Liver (tissue), 7 donors: ENCODE measurements at regions not wholly inside any gene's neighbourhood (a gene's known extent, or its start where the extent isn't known, plus 50 kb on each side); places are given as distances from the start of the nearest gene placed in this dataset.

Source experiments
- DNase-seq: peaks from one replicate; pipeline ENCODE4 v3.0.0-alpha.2; 2017; ENCODE audit warnings: low spot score
- H3K27ac ChIP-seq, 2 donors: one replicate each; pipeline ENCODE4 v1.7.0; 2013; ENCODE audit warnings: inconsistent platforms in 2 of 2, low read length in 2 of 2, control low read depth in 1 of 2, low read depth in 1 of 2, mild to moderate bottlenecking in 1 of 2
- H3K27me3 ChIP-seq, 4 donors: one replicate each; pipeline versions ENCODE4 v1.6.1 to v1.7.0; 2013; ENCODE audit warnings: low read length in 3 of 4, inconsistent platforms in 1 of 4, mild to moderate bottlenecking in 1 of 4, moderate library complexity in 1 of 4; ENCODE audit not compliant: control insufficient read depth in 4 of 4, insufficient read depth in 4 of 4
- H3K36me3 ChIP-seq, 4 donors: one replicate each; pipeline versions ENCODE4 v1.6.1 to v1.7.0; 2013; ENCODE audit warnings: low read length in 3 of 4, mild to moderate bottlenecking in 3 of 4, low read depth in 1 of 4, moderate library complexity in 1 of 4; ENCODE audit not compliant: control insufficient read depth in 4 of 4, insufficient read depth in 3 of 4
- H3K4me1 ChIP-seq, 4 donors: one replicate each; pipeline versions ENCODE4 v1.6.1 to v1.7.0; 2013; ENCODE audit warnings: low read length in 3 of 4, mild to moderate bottlenecking in 3 of 4, moderate library complexity in 1 of 4; ENCODE audit not compliant: control insufficient read depth in 4 of 4, insufficient read depth in 4 of 4
- H3K4me3 ChIP-seq, 3 donors: one replicate each; pipeline versions ENCODE4 v1.6.1 to v1.7.0; 2013; ENCODE audit warnings: low read length in 3 of 3, control low read depth in 1 of 3, low read depth in 1 of 3, mild to moderate bottlenecking in 1 of 3
- H3K9ac ChIP-seq, 2 donors: one replicate each; pipeline ENCODE4 v1.7.0; 2013; ENCODE audit warnings: low read length in 2 of 2, mild to moderate bottlenecking in 2 of 2, moderate library complexity in 2 of 2, control low read depth in 1 of 2, low read depth in 1 of 2
- H3K9me3 ChIP-seq, 4 donors: one replicate each; pipeline versions ENCODE4 v1.6.1 to v1.7.0; 2013; ENCODE audit warnings: low read length in 3 of 4; ENCODE audit not compliant: control insufficient read depth in 4 of 4
- ATF3 ChIP-seq: IDR thresholded peaks from 2 replicates; pipeline ENCODE4 v1.6.1; 2016; ENCODE audit warnings: antibody characterized with exemption
- FOXA1 ChIP-seq: IDR thresholded peaks from 2 replicates; pipeline ENCODE4 v1.6.1; 2016; ENCODE audit warnings: antibody characterized with exemption
- FOXA2 ChIP-seq: IDR thresholded peaks from 2 replicates; pipeline ENCODE4 v1.6.1; 2016; ENCODE audit warnings: antibody characterized with exemption
- GABPA ChIP-seq, 2 donors: IDR thresholded peaks in 1 of 2; conservative IDR thresholded peaks in 1 of 2; 2 replicates each; pipeline ENCODE4 v1.6.1; 2016; ENCODE audit warnings: antibody characterized with exemption in 2 of 2, mild to moderate bottlenecking in 1 of 2, moderate library complexity in 1 of 2
- HNF4A ChIP-seq, 2 donors: conservative IDR thresholded peaks; 2 replicates each; pipeline ENCODE4 v1.6.1; 2016; ENCODE audit warnings: antibody characterized with exemption in 2 of 2, mild to moderate bottlenecking in 2 of 2
- HNF4G ChIP-seq: IDR thresholded peaks from 2 replicates; pipeline ENCODE4 v1.6.1; 2016; ENCODE audit warnings: antibody characterized with exemption
- JUND ChIP-seq, 2 donors: IDR thresholded peaks; 2 replicates each; pipeline ENCODE4 v1.6.1; 2016; ENCODE audit warnings: antibody characterized with exemption in 2 of 2
- NR2F2 ChIP-seq: IDR thresholded peaks from 2 replicates; pipeline ENCODE4 v1.6.1; 2016; ENCODE audit warnings: antibody characterized with exemption
- RAD21 ChIP-seq, 2 donors: IDR thresholded peaks; 2 replicates each; pipeline ENCODE4 v1.6.1; 2016; ENCODE audit warnings: antibody characterized with exemption in 2 of 2, mild to moderate bottlenecking in 2 of 2
- RXRA ChIP-seq, 2 donors: IDR thresholded peaks; 2 replicates each; pipeline ENCODE4 v1.6.1; 2017 to 2018; ENCODE audit warnings: antibody characterized with exemption in 2 of 2, mild to moderate bottlenecking in 1 of 2
- TAF1 ChIP-seq: conservative IDR thresholded peaks from 2 replicates; pipeline ENCODE4 v1.6.1; 2016; ENCODE audit warnings: antibody characterized with exemption, mild to moderate bottlenecking
- YY1 ChIP-seq: IDR thresholded peaks from 2 replicates; pipeline ENCODE4 v1.6.1; 2016; ENCODE audit warnings: antibody characterized with exemption, mild to moderate bottlenecking
- ZBTB33 ChIP-seq: IDR thresholded peaks from 2 replicates; pipeline ENCODE4 v1.6.1; 2016; ENCODE audit warnings: antibody characterized with exemption
- WGBS: extraction: QIAGEN DNeasy Blood & Tissue Kit; methylation state at CpG from one replicate; pipeline ENCODE4 v1.1.7; 2013; 5-methylcytosine and 5-hydroxymethylcytosine counted together
- TF ChIP-seq, protein P1 (sequence below): IDR thresholded peaks from 2 replicates; pipeline ENCODE4 v1.6.1; 2016; ENCODE audit warnings: antibody characterized with exemption
- TF ChIP-seq, protein P2 (sequence below): IDR thresholded peaks from 2 replicates; pipeline ENCODE4 v1.6.1; 2016; ENCODE audit warnings: antibody characterized with exemption, mild to moderate bottlenecking
- donor health status: healthy.
- donor health status: healthy.
- donor health status: healthy.
- donor health status: healthy.

DNA sequence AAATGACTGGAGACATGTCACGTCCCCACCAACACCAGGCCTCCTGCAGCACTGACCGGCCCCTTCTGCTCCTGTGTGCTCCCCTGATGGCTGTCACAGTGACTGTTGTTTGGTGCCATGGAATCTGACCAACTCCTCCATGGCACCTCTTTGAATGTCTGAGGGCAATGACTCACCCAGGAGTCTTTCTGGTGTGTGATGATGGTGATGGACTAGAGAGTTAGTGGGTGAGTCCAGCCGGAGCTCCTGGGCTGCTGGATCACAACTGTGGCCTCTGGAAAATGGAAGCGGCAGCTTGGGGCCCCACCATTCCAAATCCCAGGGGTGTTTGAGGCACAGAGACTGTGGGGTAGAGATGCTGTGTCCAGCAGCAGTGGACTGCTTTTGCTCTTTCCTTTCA, 133.3 kb downstream of the TFAP2C start:
- TF ChIP-seq FOXA1 (no peak), TAF1 (no peak), NR2F2 (no peak), YY1 (no peak), RXRA (IDR thresholded peaks at IDR 0.05) (no peak), ZBTB33 (no peak), RAD21 (IDR thresholded peaks at IDR 0.05) (no peak), ATF3 (no peak), GABPA (IDR thresholded peaks at IDR 0.05 in 1 of 2, conservative IDR thresholded peaks at IDR 0.05 in 1 of 2) (no peak), JUND (IDR thresholded peaks at IDR 0.05) (no peak), HNF4A (conservative IDR thresholded peaks at IDR 0.05) (no peak)
- TF ChIP-seq, protein P1, sequence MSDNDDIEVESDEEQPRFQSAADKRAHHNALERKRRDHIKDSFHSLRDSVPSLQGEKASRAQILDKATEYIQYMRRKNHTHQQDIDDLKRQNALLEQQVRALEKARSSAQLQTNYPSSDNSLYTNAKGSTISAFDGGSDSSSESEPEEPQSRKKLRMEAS, result no peak
- TF ChIP-seq, protein P2, sequence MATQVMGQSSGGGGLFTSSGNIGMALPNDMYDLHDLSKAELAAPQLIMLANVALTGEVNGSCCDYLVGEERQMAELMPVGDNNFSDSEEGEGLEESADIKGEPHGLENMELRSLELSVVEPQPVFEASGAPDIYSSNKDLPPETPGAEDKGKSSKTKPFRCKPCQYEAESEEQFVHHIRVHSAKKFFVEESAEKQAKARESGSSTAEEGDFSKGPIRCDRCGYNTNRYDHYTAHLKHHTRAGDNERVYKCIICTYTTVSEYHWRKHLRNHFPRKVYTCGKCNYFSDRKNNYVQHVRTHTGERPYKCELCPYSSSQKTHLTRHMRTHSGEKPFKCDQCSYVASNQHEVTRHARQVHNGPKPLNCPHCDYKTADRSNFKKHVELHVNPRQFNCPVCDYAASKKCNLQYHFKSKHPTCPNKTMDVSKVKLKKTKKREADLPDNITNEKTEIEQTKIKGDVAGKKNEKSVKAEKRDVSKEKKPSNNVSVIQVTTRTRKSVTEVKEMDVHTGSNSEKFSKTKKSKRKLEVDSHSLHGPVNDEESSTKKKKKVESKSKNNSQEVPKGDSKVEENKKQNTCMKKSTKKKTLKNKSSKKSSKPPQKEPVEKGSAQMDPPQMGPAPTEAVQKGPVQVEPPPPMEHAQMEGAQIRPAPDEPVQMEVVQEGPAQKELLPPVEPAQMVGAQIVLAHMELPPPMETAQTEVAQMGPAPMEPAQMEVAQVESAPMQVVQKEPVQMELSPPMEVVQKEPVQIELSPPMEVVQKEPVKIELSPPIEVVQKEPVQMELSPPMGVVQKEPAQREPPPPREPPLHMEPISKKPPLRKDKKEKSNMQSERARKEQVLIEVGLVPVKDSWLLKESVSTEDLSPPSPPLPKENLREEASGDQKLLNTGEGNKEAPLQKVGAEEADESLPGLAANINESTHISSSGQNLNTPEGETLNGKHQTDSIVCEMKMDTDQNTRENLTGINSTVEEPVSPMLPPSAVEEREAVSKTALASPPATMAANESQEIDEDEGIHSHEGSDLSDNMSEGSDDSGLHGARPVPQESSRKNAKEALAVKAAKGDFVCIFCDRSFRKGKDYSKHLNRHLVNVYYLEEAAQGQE, result no peak
- Histone ChIP-seq H3K4me3 (no peak overlapping the region), H3K36me3 (no peaks in the 10 kb centered on the region), H3K27me3 (no peaks in the 10 kb centered on the region), H3K4me1 (no peaks in the 10 kb centered on the region), H3K9ac (no peak overlapping the region), H3K27ac (no peak overlapping the region), H3K9me3 (no peaks in the 10 kb centered on the region)
- no peak for DNase-seq
- 86% methylated on average over 4 of the region's 4 CpGs for WGBS

DNA sequence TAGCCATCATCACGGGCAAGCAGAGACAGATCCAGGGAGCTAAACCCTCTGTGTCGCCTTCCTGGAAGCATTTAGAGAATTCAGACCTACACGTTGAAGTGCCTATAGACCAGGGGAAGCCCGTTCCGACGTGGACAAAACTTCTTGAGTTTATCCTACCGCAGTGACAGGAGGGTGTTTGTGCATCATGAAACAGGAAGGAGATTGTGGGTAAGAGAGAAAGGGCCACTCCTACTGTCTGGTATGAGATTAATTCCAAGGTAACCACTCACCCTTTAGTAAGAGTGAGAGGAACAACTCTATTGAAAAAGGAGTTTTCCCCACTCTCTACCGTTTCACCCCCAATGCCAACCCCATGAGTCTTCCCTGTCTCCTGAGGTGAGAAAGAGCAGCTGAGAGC, 133.7 kb downstream of the TFAP2C start:
- Histone ChIP-seq H3K4me1 (no peaks in the 10 kb centered on the region), H3K36me3 (no peaks in the 10 kb centered on the region), H3K9me3 (no peaks in the 10 kb centered on the region), H3K27ac (no peak overlapping the region), H3K4me3 (no peak overlapping the region), H3K27me3 (no peaks in the 10 kb centered on the region), H3K9ac (no peak overlapping the region)
- no peak for DNase-seq
- TF ChIP-seq HNF4G, result no peak
- TF ChIP-seq RAD21 (IDR thresholded peaks at IDR 0.05), result no peak
- no peak for TF ChIP-seq YY1
- TF ChIP-seq FOXA2, result no peak
- 90% methylated on average over 8 of the region's 8 CpGs for WGBS
